NOMO-1 (cell line): ENCODE measurements at regions not wholly inside any gene's neighbourhood (a gene's known extent, or its start where the extent isn't known, plus 50 kb on each side); places are given as distances from the start of the nearest gene placed in this dataset.
"Not testable (repeated sequence)": the region's sequence is repeated elsewhere in the genome, so short reads cannot be mapped to it uniquely, and the experiment has no call there.

Experiments used
- DNase-seq, 2 experiments: peaks; one replicate each; lab custom pipeline; 2025; ENCODE audit not compliant: unreplicated experiment in 2 of 2; lab: John Stamatoyannopoulos, UW

- not testable (repeated sequence) for DNase-seq
These were observed 499.9 kb upstream of the TPTE start for GRCh38 chr21:10021462-10021861.

GRCh38 chr21:10022745-10023144, 498.6 kb upstream of the TPTE start:
- not testable (repeated sequence) for DNase-seq
